HG03571 (cell line): ENCODE measurements at regions not wholly inside any gene's neighbourhood (a gene's known extent, or its start where the extent isn't known, plus 50 kb on each side); places are given as distances from the start of the nearest gene placed in this dataset.

ENCODE experiments used
- ATAC-seq: cut with Tn5 transposase; IDR thresholded peaks from one replicate; pipeline ENCODE4 v1.9.1; 2021; ENCODE audit not compliant: unreplicated experiment

DNA sequence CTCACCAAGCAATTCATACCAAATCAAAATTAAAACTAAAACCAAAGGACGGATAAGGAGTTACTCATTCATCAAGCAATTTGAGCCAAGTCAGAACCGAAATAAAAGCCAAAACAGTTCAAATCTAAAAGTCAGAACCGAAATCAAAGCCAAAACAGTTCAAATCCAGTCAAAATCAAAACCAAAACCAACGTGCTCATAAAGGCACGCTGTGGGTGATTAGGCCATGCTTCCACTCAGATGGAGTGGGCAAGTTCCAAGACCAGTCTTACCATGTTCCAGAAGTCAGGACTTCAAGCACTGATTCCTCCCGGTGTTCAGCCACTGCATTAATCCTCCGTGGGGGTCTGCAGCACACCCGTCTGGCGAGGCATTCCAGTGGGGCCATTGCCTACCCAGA, 409.3 kb downstream of the TGFB2 start:
- no peak for ATAC-seq

GRCh38 chr1:218755128-218755527, 410.0 kb downstream of the TGFB2 start:
- no peak for ATAC-seq

DNA sequence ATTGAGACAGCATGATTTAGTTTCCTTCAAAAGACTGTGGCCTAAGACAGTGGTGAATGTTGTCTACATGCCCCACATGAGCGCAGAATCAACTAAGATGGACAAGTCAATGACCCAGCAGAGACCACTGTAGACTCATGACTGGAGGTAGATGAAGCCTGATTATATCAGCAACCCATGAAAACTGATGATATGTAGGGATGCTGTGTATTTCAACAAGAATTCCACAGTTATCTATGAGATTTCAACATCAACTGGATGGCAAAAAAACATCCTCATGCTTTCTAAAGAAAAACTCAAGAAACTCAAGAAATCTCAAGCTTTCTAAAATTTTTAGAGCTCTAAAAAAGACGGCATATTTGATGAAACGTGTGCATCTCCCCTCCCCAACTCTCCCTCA, 413.9 kb upstream of the LYPLAL1 start:
- ATAC-seq = no peak

DNA sequence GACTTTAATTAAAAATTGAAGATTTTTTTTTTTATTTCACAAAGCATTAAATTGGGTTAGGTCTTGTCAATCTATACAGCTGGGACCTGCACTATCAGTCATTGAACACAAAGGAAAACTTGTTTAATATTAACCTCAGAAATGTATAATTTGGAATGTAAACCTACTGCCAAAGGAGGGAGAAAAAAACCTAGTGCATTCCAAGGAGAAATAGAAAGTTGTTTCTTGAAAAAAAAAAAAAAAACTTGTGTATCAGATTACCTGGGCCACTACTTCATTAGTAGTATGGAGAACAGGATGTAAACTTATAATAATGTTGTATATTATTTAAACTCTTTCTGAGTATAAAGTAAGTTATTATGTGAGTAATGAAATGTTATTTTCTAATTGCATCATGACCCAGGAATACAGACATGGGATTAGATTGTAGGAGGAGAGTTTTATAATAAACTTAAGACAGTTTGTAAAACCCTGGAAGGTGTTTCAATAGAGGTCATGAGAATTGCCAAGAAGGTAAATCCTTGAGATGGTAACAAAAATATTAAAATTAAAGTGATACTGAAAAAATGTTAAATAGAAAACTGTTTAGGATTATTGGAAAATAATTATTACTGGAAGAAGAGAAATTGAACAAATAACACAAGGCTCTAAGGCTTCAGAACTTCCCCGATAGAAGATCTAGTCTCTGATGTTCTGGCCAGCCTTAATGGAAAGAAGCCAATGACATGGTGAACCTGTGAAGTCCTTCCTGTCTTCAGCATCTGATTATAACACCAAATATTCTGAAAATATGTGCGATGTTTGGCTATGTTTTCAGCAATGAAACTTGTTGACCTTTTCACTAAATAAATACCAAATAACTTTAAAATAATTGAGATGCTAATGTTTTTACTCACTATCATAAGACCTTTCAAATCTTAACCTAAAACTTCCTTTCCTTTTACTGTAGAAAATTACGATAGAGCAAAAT, 412.8 kb upstream of the LYPLAL1 start:
- no peak for ATAC-seq

- ATAC-seq = no peak
Measured at GRCh38 chr1:218763538-218763937, 410.1 kb upstream of the LYPLAL1 start.

- ATAC-seq = no peak
Measured at GRCh38 chr1:218765753-218766152, 407.9 kb upstream of the LYPLAL1 start.

GRCh38 chr1:218771931-218772330, 401.7 kb upstream of the LYPLAL1 start:
- no peak for ATAC-seq

GRCh38 chr1:218772575-218772974, 401.1 kb upstream of the LYPLAL1 start:
- no peak for ATAC-seq

- no peak for ATAC-seq
Measured at GRCh38 chr1:218775501-218776021, 398.1 kb upstream of the LYPLAL1 start.

DNA sequence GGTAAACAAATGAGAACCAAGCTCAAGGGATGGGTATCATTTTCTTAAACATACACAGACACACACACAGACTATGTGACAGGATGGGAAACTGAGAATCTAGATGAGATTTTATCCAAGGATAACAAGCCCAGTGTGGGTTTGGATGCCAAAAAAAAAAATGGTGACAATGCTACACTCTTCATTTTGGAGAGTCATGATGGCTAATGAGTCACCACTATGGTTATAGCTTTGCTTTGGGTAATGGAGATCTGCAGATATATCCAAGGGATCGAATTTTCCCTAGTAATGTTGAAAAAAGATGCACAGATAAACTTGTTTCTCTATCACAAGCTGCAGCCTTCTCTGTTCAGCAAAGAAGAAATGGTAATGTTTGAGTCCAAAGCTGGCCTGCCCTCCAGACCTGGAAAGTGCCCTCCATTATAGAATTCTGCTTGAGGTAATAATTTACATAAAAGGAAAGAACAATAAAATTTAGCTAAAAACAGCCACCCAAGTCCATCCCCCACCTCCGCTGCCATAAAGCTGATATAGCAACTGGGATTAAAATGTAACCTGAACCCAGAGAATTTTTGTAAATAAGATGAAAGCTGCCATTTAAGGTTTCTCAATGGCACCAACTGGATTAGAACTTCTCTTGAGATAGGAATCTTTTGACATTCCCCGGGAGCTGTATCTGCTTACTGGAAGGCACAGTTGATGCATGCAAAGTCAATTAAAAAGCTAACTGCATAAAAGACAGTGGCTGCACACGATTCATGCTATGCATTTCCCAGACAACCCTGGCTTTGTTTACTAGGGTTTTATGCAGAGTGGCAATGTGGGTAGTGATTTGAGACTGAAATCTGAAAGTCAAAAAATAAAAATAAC, 395.2 kb upstream of the LYPLAL1 start:
- ATAC-seq = no peak

- ATAC-seq = no peak
Measured at GRCh38 chr1:218779341-218780100, 394.2 kb upstream of the LYPLAL1 start.

DNA sequence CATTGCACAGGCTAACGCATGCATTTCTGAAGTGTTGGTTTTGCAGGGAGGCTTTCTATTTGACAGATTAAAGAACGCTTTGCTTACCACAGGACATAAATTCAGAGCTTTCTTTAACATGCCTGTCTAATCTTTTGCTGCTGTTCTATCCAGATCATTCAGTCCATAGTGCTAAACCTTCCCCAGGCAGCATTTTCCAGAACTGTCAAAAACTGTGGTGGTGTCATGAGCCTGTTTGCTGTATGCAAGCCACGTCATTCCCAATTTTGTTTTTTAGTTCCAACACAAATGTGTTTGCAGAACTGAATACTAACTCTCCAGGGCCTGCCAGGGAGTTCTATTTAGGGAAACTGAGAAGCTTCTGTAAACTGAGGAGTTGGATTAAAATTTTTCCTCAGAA, 390.5 kb upstream of the LYPLAL1 start:
- no peak for ATAC-seq

- ATAC-seq = no peak
Measured at GRCh38 chr1:218783916-218784315, 389.8 kb upstream of the LYPLAL1 start.

GRCh38 chr1:218785928-218786327, 387.8 kb upstream of the LYPLAL1 start:
- no peak for ATAC-seq

DNA sequence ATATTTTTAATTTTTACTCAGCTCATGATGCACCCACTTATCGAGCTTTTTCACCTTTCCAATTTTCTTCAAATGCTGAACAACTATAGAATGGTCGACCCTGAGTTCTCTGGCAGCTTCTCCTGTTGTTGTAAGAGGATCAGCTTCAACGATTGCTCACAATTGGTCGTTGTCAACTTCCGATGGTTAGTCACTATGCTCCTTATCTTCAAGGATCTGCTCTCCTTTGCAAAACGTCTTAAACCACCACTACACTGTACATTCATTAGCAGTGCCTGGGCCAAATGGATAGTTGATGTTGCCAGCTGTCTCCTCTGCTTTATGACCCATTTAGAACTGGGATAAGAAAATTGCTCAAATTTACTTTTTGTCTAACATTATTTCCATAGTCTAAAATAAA, 385.9 kb upstream of the LYPLAL1 start:
- no peak for ATAC-seq

DNA sequence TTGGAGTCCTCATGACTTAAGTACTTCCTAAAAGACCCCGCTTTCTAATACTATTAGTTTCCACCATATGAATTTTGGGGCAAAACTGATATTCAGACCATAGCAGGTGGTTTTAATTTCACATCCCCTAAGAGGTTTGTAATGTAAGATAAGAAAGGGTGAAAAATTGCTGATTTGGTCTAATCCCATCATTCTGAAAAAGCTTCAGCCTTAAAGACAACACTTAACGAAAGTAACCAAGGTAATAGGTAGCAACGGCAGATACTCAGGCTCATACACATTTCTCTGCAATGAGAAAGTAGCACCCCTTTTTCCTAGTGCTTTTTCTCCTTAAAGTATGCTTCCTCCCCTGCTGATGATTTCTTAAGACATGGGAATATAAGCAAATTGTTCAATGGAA, 376.9 kb upstream of the LYPLAL1 start:
- no peak for ATAC-seq

DNA sequence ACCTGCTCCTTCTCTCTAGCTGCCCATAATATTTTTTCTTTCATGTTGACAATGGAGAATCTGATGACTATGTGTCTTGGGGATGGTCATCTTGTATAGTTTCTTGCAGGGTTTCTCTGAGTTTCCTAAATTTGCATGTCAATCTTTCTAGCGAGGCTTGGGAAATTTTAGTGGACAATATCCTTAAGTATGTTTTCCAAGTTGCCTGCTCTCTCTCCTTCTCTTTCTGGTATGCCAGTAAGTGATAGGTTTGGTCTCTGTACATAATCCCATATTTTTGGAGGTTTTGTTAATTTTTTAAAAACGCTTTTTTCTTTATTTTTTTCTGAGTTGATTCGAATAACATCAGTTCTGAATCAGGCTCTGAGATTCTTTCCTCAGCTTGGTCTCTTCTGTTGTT, 370.9 kb upstream of the LYPLAL1 start:
- ATAC-seq = no peak

GRCh38 chr1:218803351-218803997, 370.2 kb upstream of the LYPLAL1 start:
- ATAC-seq = no peak

- no peak for ATAC-seq
Measured at GRCh38 chr1:218804014-218804785, 369.5 kb upstream of the LYPLAL1 start.

- ATAC-seq = no peak
Measured at GRCh38 chr1:218809061-218809460, 364.6 kb upstream of the LYPLAL1 start.
